ENCODE measurements at regions not wholly inside any gene's neighbourhood (a gene's known extent, or its start where the extent isn't known, plus 50 kb on each side); places are given as distances from the start of the nearest gene placed in this dataset.

DNA sequence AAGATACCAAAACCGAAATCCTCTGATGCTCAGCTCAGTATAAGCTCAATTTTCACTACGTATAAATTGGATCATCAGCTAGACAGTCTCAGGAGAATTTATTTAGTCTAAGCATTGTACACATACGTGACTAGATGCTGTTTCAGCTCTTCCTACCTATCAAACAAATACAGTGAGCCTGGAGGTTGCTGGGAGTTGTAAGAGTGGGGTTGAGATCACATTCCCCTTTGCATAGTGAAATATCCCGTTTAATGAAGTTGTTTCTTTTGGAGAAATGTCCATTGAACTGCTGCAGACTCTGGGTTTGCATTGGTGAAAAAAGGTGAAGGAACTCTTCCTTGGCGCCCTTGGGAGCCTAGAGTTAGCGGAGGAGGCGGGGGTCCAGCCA, 68.9 kb upstream of the GJB6 start:
- TF ChIP-seq, protein P1, sequence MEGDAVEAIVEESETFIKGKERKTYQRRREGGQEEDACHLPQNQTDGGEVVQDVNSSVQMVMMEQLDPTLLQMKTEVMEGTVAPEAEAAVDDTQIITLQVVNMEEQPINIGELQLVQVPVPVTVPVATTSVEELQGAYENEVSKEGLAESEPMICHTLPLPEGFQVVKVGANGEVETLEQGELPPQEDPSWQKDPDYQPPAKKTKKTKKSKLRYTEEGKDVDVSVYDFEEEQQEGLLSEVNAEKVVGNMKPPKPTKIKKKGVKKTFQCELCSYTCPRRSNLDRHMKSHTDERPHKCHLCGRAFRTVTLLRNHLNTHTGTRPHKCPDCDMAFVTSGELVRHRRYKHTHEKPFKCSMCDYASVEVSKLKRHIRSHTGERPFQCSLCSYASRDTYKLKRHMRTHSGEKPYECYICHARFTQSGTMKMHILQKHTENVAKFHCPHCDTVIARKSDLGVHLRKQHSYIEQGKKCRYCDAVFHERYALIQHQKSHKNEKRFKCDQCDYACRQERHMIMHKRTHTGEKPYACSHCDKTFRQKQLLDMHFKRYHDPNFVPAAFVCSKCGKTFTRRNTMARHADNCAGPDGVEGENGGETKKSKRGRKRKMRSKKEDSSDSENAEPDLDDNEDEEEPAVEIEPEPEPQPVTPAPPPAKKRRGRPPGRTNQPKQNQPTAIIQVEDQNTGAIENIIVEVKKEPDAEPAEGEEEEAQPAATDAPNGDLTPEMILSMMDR (IDR thresholded peaks at IDR 0.05): no peak
- no peak for TF ChIP-seq POLR2A (IDR thresholded peaks at IDR 0.05)

All from lower leg skin (tissue), 3 donors.